ENCODE measurements at regions not wholly inside any gene's neighbourhood (a gene's known extent, or its start where the extent isn't known, plus 50 kb on each side); places are given as distances from the start of the nearest gene placed in this dataset.

DNA sequence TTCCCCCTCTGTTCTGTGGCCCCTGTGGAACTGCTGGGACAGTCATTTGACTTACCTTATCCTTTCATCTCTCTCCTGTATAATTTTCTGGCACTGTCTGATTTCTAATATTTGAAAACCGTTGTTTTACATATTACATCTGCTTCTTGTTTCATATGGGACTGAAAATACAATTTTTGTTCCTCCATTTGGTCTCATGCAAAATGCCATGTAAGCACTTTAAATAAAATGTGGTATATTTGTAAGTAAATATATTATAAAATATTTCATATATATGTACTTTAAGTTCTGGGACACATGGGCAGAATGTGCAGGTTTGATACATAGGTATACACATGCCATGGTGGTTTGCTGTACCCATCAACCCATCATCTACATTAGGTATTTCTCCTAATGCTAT, 93.9 kb upstream of the PLPPR5 start:
- Histone ChIP-seq H3K4me2 (ENCODE audit: control insufficient read depth, extremely low read depth, insufficient read depth, low read depth, low read length) (no peak overlapping the region), H3K4me3 (ENCODE audit: control insufficient read depth in 2 of 3, extremely low read depth in 1 of 3, insufficient read depth in 2 of 3, low read depth in 1 of 3, low read length in 3 of 3) (no peak overlapping the region), H3K4me1 (ENCODE audit: control insufficient read depth, extremely low read depth, insufficient read depth, low read length) (no peaks in the 10 kb centered on the region), H3K27me3 (ENCODE audit: control insufficient read depth, extremely low read depth, insufficient read depth, low read length) (no peaks in the 10 kb centered on the region), H3K9me3 (ENCODE audit: control insufficient read depth, low read depth, low read length) (no peaks in the 10 kb centered on the region), H3K79me2 (ENCODE audit: control insufficient read depth, insufficient read depth, low read length) (no peaks in the 10 kb centered on the region), H4K20me1 (ENCODE audit: control insufficient read depth, extremely low read depth, insufficient read depth, low read length) (no peaks in the 10 kb centered on the region), H3K9me1 (ENCODE audit: control insufficient read depth, extremely low read depth, insufficient read depth, low read length) (no peaks in the 10 kb centered on the region), H2AFZ (ENCODE audit: control insufficient read depth, low read length) (no peak overlapping the region), H3K36me3 (ENCODE audit: control insufficient read depth in 2 of 2, extremely low read depth in 1 of 2, insufficient read depth in 2 of 2, low read length in 2 of 2) (no peaks in the 10 kb centered on the region), H3K9ac (ENCODE audit: control insufficient read depth, extremely low read depth, insufficient read depth, low read length) (no peak overlapping the region), H3K27ac (ENCODE audit: control insufficient read depth, insufficient read depth, low read length) (no peak overlapping the region)
- dilution Hi-C loops (cut with MboI; ENCODE audit: extremely low pct_ligation_motif_present, low sequenced_read_pairs), result no loop called here
- TF ChIP-seq CTCF (optimal IDR thresholded peaks at IDR 0.05 in 1 of 3, IDR thresholded peaks at IDR 0.05 in 1 of 3, conservative IDR thresholded peaks at IDR 0.05 in 1 of 3; ENCODE audit: extremely low read depth in 1 of 3, insufficient read depth in 2 of 3, low read length in 3 of 3), result no peak
- FAIRE-seq (no peak), DNase-seq (ENCODE audit: low read depth, low spot score) (no peak)

GRCh38 chr1:99106274-99106673, 101.6 kb upstream of the PLPPR5 start:
- Histone ChIP-seq H3K27ac (ENCODE audit: control insufficient read depth, insufficient read depth, low read length) (no peak overlapping the region), H3K9ac (ENCODE audit: control insufficient read depth, extremely low read depth, insufficient read depth, low read length) (no peak overlapping the region), H3K27me3 (ENCODE audit: control insufficient read depth, extremely low read depth, insufficient read depth, low read length) (no peaks in the 10 kb centered on the region), H3K4me3 (ENCODE audit: control insufficient read depth in 2 of 3, extremely low read depth in 1 of 3, insufficient read depth in 2 of 3, low read depth in 1 of 3, low read length in 3 of 3) (no peak overlapping the region), H3K4me1 (ENCODE audit: control insufficient read depth, extremely low read depth, insufficient read depth, low read length) (peaks cover 2% of the 10 kb centered on the region), H2AFZ (ENCODE audit: control insufficient read depth, low read length) (no peak overlapping the region), H4K20me1 (ENCODE audit: control insufficient read depth, extremely low read depth, insufficient read depth, low read length) (no peaks in the 10 kb centered on the region), H3K4me2 (ENCODE audit: control insufficient read depth, extremely low read depth, insufficient read depth, low read depth, low read length) (no peak overlapping the region), H3K36me3 (ENCODE audit: control insufficient read depth in 2 of 2, extremely low read depth in 1 of 2, insufficient read depth in 2 of 2, low read length in 2 of 2) (no peaks in the 10 kb centered on the region), H3K9me1 (ENCODE audit: control insufficient read depth, extremely low read depth, insufficient read depth, low read length) (no peaks in the 10 kb centered on the region), H3K79me2 (ENCODE audit: control insufficient read depth, insufficient read depth, low read length) (no peaks in the 10 kb centered on the region), H3K9me3 (ENCODE audit: control insufficient read depth, low read depth, low read length) (no peaks in the 10 kb centered on the region)
- FAIRE-seq (no peak), DNase-seq (ENCODE audit: low read depth, low spot score) (no peak)
- dilution Hi-C loops (cut with MboI; ENCODE audit: extremely low pct_ligation_motif_present, low sequenced_read_pairs), result no loop called here
- no peak for TF ChIP-seq EZH2 (IDR thresholded peaks at IDR 0.05; ENCODE audit: low read length)
- TF ChIP-seq CTCF (optimal IDR thresholded peaks at IDR 0.05 in 1 of 3, IDR thresholded peaks at IDR 0.05 in 1 of 3, conservative IDR thresholded peaks at IDR 0.05 in 1 of 3; ENCODE audit: extremely low read depth in 1 of 3, insufficient read depth in 2 of 3, low read length in 3 of 3), result no peak
